Heart right ventricle (tissue), 16 donors: ENCODE measurements at regions not wholly inside any gene's neighbourhood (a gene's known extent, or its start where the extent isn't known, plus 50 kb on each side); places are given as distances from the start of the nearest gene placed in this dataset.
A peak's percentile ranks its signal among the peaks of the same experiment; 100 is the strongest.

Experiments
- ATAC-seq, 8 donors: fragments of 200-7000 bp; cut with Tn5 transposase; one replicate each; pipeline ENCODE4 v1.9.1; 2020; ENCODE audit warnings: mild to moderate bottlenecking in 8 of 8, moderate library complexity in 8 of 8, moderate number of reproducible peaks in 1 of 8
- DNase-seq, 2 donors: peaks; one replicate each; pipeline ENCODE4 v3.0.0-alpha.2; 2020
- H3K27ac ChIP-seq, 10 donors: fragments of 200-600 bp; sonication (generic) in 2 of 10; one replicate each; pipeline versions ENCODE4 v1.5.0 to v1.8.0; 2020 to 2022; ENCODE audit warnings: mild to moderate bottlenecking in 3 of 10
- H3K27me3 ChIP-seq, 7 donors: fragments of 200-600 bp; one replicate each; pipeline ENCODE4 v1.8.0; 2021 to 2022; ENCODE audit warnings: mild to moderate bottlenecking in 2 of 7
- H3K36me3 ChIP-seq, 9 donors: fragments of 200-600 bp; sonication (generic) in 1 of 9; one replicate each; pipeline versions ENCODE4 v1.5.0 to v1.8.0; 2020 to 2022; ENCODE audit warnings: mild to moderate bottlenecking in 2 of 9
- H3K4me1 ChIP-seq, 9 donors: fragments of 200-600 bp; sonication (generic) in 1 of 9; one replicate each; pipeline versions ENCODE4 v1.5.0 to v1.8.0; 2020 to 2022; ENCODE audit warnings: mild to moderate bottlenecking in 4 of 9
- H3K4me3 ChIP-seq, 10 donors: fragments of 200-600 bp; sonication (generic) in 2 of 10; one replicate each; pipeline versions ENCODE4 v1.5.0 to v1.8.0; 2020 to 2022; ENCODE audit warnings: mild to moderate bottlenecking in 7 of 10, moderate library complexity in 2 of 10
- H3K9me3 ChIP-seq, 11 donors: fragments of 200-600 bp in 10 of 11; sonication (generic) in 2 of 11; one replicate each; pipeline versions ENCODE4 v1.5.0 to v1.8.0; 2013 to 2022; ENCODE audit warnings: mild to moderate bottlenecking in 2 of 11, control low read depth in 1 of 11, moderate library complexity in 1 of 11
- WGBS, 2 donors: extraction: QIAGEN DNeasy Blood & Tissue Kit; methylation state at CpG; one replicate each; pipeline ENCODE4 v1.1.7; 2013; ENCODE audit warnings: inconsistent platforms in 1 of 2; 5-methylcytosine and 5-hydroxymethylcytosine counted together
- intact Hi-C, 10 donors: fragments of 100-400 bp; cut with DNase I; formaldehyde crosslinking; loops; one replicate each; pipeline versions ENCODE4 v1.11.1 to v1.14.2; 2022
- TF ChIP-seq, protein P1 (sequence below), 9 donors: fragments of 200-600 bp; sonication (generic) in 2 of 9; IDR thresholded peaks; one replicate each; pipeline versions ENCODE4 v1.5.0 to v1.8.0; 2021 to 2022; ENCODE audit warnings: antibody characterized with exemption in 9 of 9, mild to moderate bottlenecking in 5 of 9, moderate library complexity in 1 of 9
- donor health status: Arrhythmogenic right ventricular cardiomyopathy.
- donor health status: ischemic (EF 13 %, LVEDD 7.1; RV severe dilation, severe dysfunction).
- donor health status: healthy with polysubstance abuse.
- donor health status: DM: no; HTN: yes; CAD: no.
- donor health status: DM: no; HTN: no; CAD: no.
- donor health status: ischemic (EF 25% LVEDD 6.9; RV normal size, moderate dysfunction).
- donor health status: ischemic (EF 25% LVEDD 5.7; RV mildly dilated, moderate dysfunction).
- donor health status: healthy.
- donor health status: DM: yes; HTN: yes; CAD: no.
- donor health status: Ischemic cardiomyopathy.
- donor health status: ischemic (EF 35%, LVEDD 5.7; RV mildly dilated, moderate dysfunction).
- donor health status: nonischemic (EF 11% LVEDD 7.7; RV severe dilation, severe dysfunction).
- donor health status: DM: yes; HTN: yes; CAD: no.
- donor health status: PGD.
- donor health status: ischemic (EF 29% LVEDD 5.4; RV normal size, mild dysfunction).
- donor health status: nonischemic (EF 23%, LVEDD 6.1; RV moderate dilation, normal function).

DNA sequence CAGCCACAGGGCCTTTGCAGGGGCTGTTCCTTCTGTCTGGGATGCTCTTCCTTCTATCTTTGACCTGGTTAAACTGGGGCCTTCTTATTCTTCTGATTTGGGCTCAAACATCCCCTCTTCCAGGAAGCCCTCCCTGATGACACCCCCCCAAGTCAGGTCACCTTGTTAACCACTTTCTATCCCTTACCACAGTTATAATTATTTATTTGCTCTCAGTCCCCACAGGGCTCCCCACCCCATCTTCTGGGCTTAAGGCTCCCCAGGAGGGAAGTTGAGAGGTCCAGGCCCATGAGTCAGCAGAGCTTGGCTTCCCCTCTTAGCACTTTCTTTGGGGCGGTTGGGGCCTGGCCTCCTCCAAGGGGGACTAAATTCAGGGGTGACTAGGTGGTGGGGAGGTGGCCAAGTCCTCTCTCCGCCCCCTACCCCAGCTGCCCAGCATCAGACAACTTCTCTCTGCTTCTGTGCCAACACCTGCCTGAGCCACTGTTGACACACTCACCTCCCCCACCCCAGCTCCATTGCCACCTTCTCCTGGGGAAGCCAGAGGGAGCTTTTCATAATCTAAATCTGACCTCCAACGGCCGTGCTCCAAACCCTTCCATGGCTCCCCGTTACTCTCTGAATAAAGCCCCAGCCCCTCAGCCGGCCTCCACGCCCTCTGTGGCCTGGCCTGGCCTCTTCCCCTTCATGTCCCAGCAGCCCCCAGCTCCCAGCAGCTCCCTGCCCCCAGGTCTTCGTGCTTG lies 70.0 kb downstream of the CEBPB start:
- intact Hi-C loops, result no loop called here
- TF ChIP-seq, protein P1, sequence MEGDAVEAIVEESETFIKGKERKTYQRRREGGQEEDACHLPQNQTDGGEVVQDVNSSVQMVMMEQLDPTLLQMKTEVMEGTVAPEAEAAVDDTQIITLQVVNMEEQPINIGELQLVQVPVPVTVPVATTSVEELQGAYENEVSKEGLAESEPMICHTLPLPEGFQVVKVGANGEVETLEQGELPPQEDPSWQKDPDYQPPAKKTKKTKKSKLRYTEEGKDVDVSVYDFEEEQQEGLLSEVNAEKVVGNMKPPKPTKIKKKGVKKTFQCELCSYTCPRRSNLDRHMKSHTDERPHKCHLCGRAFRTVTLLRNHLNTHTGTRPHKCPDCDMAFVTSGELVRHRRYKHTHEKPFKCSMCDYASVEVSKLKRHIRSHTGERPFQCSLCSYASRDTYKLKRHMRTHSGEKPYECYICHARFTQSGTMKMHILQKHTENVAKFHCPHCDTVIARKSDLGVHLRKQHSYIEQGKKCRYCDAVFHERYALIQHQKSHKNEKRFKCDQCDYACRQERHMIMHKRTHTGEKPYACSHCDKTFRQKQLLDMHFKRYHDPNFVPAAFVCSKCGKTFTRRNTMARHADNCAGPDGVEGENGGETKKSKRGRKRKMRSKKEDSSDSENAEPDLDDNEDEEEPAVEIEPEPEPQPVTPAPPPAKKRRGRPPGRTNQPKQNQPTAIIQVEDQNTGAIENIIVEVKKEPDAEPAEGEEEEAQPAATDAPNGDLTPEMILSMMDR (IDR thresholded peaks at IDR 0.05), result no peak
- Histone ChIP-seq H3K36me3 (no peaks in the 10 kb centered on the region), H3K27me3 (no peaks in the 10 kb centered on the region), H3K9me3 (no peaks in the 10 kb centered on the region), H3K27ac (peak overlapping the region in 7 of 10 donors; percentile 29 to 91 (median 35)), H3K4me1 (peaks cover 0 to 33% (median 4%) of the 10 kb centered on the region in 9 donors), H3K4me3 (no peak overlapping the region)
- peak in 6 of 8 donors; percentile 38 to 69 (median 54) for ATAC-seq
- no peak for DNase-seq
- WGBS, 2 donors, result 85 to 86% methylated on average over 8 of the region's 8 CpGs

DNA sequence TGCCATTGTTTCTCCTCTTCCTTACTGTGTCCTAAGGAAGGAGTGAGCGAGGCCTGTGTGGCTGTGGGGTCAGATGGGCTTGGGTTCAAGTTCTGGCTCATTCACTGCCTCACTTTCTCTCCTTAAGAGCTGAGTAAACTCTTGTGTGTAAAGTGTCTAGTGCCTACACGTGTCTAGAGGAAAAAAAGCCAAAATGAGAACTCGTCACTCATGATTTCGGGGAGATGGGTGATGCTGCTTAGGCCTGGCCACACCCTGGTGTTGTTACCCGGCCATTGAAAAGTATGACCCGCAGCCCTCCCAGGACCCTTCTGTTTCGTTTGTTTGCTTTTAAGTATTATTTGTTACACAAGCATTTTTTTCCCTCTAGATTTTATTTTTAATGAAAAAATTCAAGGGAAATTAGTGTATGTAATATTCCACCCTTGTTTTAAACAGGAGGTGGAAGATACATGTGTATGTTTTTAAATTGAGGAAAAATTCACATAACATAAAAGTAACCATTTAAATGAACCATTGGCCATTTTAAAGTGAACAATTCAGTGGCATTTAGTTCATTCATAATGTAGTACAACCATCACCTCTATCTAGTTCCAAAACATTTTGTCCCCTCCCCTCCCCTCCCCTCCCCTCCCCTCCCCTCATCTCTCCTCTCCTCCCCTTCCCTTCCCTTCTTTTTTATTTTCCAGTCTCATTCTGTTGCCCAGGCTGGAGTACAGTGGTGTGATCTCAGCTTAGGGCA lies 71.0 kb downstream of the CEBPB start:
- Histone ChIP-seq H3K4me1 (peaks cover 0 to 43% (median 4%) of the 10 kb centered on the region in 9 donors), H3K27me3 (no peaks in the 10 kb centered on the region), H3K4me3 (no peak overlapping the region), H3K36me3 (no peaks in the 10 kb centered on the region), H3K27ac (peak overlapping the region in 2 of 10 donors; percentile 46 to 91), H3K9me3 (no peaks in the 10 kb centered on the region)
- intact Hi-C loops, result no loop called here
- no peak for DNase-seq
- TF ChIP-seq, protein P1 (IDR thresholded peaks at IDR 0.05), result no peak
- no peak for ATAC-seq
- WGBS, 2 donors, result 90 to 94% methylated on average over 7 of the region's 7 CpGs

DNA sequence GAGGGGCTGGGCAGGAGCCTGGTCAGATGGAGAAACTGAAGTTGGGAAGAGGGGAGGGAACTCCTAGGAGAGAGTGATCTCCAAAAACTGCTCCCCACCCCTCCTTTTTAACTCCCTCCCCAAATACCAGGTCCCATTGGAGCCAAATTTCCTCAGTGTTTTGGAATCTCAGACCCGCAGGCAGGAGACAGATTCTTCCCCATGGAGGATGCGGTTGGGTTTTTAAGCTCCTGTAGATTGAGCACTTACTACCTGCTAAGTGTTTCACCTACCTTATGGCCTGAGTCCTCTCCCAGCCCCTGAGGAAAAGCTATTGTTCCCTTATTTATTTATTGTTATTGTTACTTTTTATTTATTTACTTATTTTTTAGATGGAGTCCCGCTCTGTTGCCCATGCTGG lies 73.2 kb downstream of the CEBPB start:
- Histone ChIP-seq H3K36me3 (no peaks in the 10 kb centered on the region), H3K9me3 (no peaks in the 10 kb centered on the region), H3K4me1 (peaks cover 0 to 62% (median 8%) of the 10 kb centered on the region in 9 donors), H3K27me3 (no peaks in the 10 kb centered on the region), H3K4me3 (no peak overlapping the region), H3K27ac (no peak overlapping the region)
- ATAC-seq (no peak), DNase-seq (no peak)
- 93 to 94% methylated on average over 3 of the region's 3 CpGs for whole genome bisulfite sequencing, 2 donors
- intact Hi-C loops, result no loop called here
- TF ChIP-seq, protein P1 (IDR thresholded peaks at IDR 0.05), result no peak

DNA sequence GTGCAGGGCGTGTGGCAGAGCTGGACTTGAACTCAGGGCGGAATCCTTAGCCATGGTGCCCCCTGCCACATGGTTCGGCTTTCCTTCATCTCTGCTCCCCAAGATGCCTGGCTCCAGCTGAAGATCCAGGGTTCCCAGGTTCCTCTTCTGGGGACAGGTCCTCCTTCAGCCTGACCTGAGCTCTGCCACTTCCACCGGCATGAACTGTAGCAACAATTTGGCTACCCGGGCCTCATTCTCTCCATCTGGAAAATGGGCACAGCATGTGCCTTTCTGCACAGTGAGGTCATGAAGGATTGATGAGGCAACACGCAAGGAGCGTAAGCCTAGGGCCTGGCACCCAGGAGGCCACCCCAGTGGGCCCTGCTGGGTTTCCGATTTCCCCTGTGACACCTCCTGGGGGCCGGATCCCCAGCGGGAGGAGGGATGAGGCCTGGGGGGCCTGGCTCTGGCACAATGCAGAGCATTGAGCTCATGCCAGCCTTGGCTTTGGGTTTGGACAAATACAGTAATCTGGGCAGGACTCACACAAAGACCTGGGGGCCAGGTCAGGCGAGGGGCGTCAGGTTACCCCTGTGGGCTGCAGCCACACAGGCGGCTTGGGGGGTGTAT lies 74.0 kb downstream of the CEBPB start:
- DNase-seq, result no peak
- Histone ChIP-seq H3K36me3 (no peaks in the 10 kb centered on the region), H3K4me1 (peaks cover 0 to 62% (median 8%) of the 10 kb centered on the region in 9 donors), H3K27ac (no peak overlapping the region), H3K9me3 (no peaks in the 10 kb centered on the region), H3K4me3 (no peak overlapping the region), H3K27me3 (no peaks in the 10 kb centered on the region)
- no peak for ATAC-seq
- intact Hi-C loops, result loop anchor here in 1 of 10 donors (5.0 kb wide), 1 partner anchor 72 kb away; the partner anchor contains the start of gene CEBPB
- 93 to 95% methylated on average over 13 of the region's 13 CpGs for WGBS, 2 donors
- TF ChIP-seq, protein P1 (IDR thresholded peaks at IDR 0.05), result no peak
